Activated T-helper 17 cell treated with anti-CD3 and anti-CD28 coated beads, Interleukin-2, amount 50 U/mL, for 72 hours (primary cell): ENCODE measurements at regions not wholly inside any gene's neighbourhood (a gene's known extent, or its start where the extent isn't known, plus 50 kb on each side); places are given as distances from the start of the nearest gene placed in this dataset.
"Not testable (repeated sequence)": the region's sequence is repeated elsewhere in the genome, so short reads cannot be mapped to it uniquely, and the experiment has no call there.

Experiments
- ATAC-seq: fragments of 150-1000 bp; cut with Tn5 transposase; replicated peaks from 2 replicates; pipeline ENCODE4 v1.10.0; 2021; ENCODE audit warnings: mild to moderate bottlenecking, moderate library complexity
- H3K27ac Mint-ChIP-seq: one replicate; pipeline ENCODE4 v1.8.0; 2022; ENCODE audit warnings: mixed read lengths
- H3K27me3 Mint-ChIP-seq: one replicate; pipeline ENCODE4 v1.8.0; 2022; ENCODE audit warnings: mixed read lengths
- H3K36me3 Mint-ChIP-seq: one replicate; pipeline ENCODE4 v1.8.0; 2022; ENCODE audit warnings: low read depth, mild to moderate bottlenecking, mixed read lengths
- H3K4me1 Mint-ChIP-seq: one replicate; pipeline ENCODE4 v1.8.0; 2022; ENCODE audit warnings: mixed read lengths
- H3K4me3 Mint-ChIP-seq: one replicate; pipeline ENCODE4 v1.8.0; 2022; ENCODE audit warnings: mild to moderate bottlenecking, mixed read lengths
- H3K9me3 Mint-ChIP-seq: one replicate; pipeline ENCODE4 v1.8.0; 2022; ENCODE audit warnings: mixed read lengths

DNA sequence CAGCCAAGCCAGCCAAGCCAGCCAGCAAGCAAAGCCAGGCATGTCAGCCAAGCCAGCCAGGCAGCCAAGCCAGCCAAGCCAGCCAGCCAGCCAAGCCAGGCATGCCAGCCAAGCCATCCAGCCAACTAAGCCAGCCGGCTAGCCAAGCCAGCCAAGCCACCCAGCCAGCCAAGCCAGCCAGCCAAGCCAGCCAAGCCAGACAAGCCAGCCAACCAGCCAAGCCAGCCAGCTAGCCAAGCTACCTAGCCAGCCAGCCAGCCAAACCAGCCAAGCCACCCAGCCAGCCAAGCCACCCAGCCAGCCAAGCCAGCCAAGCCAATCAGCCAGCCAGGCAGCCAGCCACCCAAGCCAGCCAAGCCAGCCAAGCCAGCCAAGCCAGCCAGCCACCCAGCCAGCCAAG lies 1600.5 kb downstream of the RPIA start:
- not testable (repeated sequence) for H3K27me3 Mint-ChIP-seq, ATAC-seq, H3K9me3 Mint-ChIP-seq, H3K36me3 Mint-ChIP-seq, H3K4me1 Mint-ChIP-seq, H3K27ac Mint-ChIP-seq, H3K4me3 Mint-ChIP-seq

DNA sequence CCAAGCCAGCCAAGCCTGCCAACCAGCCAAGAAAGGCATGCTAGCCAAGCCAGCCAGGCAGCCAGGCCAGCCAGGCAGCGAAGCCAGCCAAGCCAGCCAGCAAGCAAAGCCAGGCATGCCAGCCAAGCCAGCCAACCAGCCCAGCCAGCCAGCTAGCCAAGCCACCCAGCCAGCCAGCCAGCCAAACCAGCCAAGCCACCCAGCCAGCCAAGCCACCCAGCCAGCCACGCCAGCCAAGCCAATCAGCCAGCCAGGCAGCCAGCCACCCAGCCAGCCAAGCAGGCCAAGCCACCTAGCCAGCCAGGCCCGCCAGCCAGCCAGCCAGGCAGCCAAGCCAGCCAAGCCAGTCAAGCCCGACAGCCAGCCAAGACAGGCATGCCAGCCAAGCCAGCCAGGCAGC lies 1601.0 kb downstream of the RPIA start:
- H3K9me3 Mint-ChIP-seq, H3K36me3 Mint-ChIP-seq, H3K27ac Mint-ChIP-seq, H3K4me1 Mint-ChIP-seq, H3K27me3 Mint-ChIP-seq, ATAC-seq, H3K4me3 Mint-ChIP-seq: not testable (repeated sequence)

DNA sequence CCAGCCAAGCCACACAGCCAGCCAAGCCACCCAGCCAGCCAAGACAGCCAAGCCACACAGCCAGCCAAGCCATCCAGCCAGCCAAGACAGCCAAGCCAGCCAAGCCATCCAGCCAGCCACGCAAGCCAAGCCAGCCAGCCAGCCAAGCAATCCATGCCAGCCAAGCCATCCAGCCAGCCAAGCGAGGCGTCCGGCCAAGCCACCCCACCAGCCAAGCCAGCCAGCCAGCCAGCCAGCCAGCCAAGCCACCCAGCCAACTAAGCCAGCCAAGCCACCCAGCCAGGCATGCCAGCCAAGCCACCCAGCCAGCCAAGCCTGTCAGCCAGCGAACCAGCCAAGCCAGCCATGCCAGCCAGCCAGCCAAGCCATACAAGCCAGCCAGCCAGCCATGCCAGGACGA lies 1601.8 kb downstream of the RPIA start:
- not testable (repeated sequence) for H3K4me3 Mint-ChIP-seq, H3K27ac Mint-ChIP-seq, H3K27me3 Mint-ChIP-seq, H3K36me3 Mint-ChIP-seq, ATAC-seq, H3K4me1 Mint-ChIP-seq, H3K9me3 Mint-ChIP-seq

DNA sequence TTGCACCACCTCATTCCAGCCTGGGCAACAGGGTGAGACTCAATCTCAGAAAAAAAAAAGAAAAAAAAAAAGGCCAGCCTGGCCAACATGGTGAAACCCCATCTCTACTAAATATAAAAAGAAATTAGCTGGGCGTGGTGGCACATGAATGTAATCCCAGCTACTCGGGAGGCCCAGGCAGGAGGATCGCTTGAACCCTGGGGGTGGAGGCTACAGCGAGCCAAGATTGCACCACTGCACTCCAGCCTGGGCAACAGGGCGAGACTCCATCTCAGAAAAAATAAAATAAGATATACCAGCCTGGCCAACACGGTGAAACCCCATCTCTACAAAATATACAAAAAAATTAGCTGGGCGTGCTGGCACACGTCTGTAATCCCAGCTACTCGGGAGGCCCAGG lies 1602.3 kb downstream of the RPIA start:
- not testable (repeated sequence) for H3K9me3 Mint-ChIP-seq, H3K36me3 Mint-ChIP-seq, H3K27me3 Mint-ChIP-seq, H3K27ac Mint-ChIP-seq, ATAC-seq, H3K4me3 Mint-ChIP-seq, H3K4me1 Mint-ChIP-seq

DNA sequence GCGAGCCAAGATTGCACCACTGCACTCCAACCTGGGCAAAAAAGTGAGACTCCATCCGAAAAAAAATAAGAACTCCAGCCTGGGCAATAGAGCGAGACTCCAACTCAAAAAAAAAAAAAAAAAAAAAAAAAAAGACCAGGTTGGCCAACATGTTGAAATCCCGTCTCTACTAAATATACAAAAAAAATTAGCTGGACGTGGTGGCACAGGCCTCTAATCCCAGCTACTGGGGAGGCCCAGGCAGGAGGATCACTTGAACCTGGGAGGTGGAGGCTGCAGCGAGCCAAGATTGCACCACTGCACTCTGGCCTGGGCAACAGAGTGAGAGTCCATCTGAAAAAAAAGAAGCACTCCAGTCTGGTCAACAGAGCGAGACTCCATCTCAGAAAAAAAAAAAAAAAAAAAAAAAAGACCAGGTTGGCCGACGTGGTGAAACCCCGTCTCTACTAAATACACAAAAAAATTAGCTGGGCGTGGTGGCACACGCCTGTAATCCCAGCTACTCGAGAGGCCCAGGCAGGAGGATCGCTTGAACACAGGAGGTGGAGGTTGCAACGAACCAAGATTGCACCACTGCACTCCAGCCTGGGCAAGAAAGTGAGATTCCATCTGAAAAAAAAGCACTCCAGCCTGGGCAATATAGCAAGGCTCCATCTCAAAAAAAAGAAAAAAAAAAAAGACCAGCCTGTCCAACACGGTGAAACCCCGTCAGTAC lies 1603.7 kb downstream of the RPIA start:
- H3K27ac Mint-ChIP-seq, H3K4me1 Mint-ChIP-seq, H3K27me3 Mint-ChIP-seq, ATAC-seq, H3K36me3 Mint-ChIP-seq, H3K9me3 Mint-ChIP-seq, H3K4me3 Mint-ChIP-seq: not testable (repeated sequence)

DNA sequence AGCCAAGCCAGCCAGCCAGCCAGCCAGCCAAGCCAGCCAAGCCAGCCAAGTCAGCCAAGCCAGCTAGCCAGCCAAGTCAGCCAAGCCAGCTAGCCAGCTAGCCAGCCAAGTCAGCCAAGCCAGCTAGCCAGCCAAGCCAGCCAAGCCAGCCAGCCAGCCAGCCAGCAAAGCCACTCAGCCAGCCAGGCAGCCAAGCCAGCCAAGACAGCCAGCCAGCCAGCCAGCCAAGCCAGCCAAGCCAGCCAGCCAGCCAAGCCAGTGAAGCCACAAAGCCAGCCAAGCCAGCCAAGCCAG lies 1605.0 kb downstream of the RPIA start:
- not testable (repeated sequence) for H3K27ac Mint-ChIP-seq, H3K27me3 Mint-ChIP-seq, H3K36me3 Mint-ChIP-seq, H3K4me1 Mint-ChIP-seq, H3K9me3 Mint-ChIP-seq, ATAC-seq, H3K4me3 Mint-ChIP-seq

DNA sequence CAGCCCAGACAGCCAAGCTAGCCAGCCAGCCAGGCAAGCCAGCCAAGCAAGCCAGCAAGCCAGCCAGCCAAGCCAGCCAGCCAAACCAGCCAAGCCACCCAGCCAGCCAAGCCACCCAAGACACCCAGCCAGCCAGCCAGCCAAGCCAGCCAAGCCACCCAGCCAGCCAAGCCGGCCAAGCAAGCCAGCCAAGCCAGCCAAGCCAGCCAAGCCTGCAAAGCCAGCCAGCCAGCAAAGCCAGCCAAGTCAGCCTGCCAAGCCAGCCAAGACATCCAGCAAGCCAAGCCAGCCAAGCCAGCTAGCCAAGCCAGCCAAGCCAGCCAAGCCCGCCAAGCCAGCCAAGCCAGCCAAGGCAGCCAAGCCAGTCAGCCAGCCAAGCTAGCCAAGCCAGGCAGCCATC lies 1606.2 kb downstream of the RPIA start:
- H3K9me3 Mint-ChIP-seq, H3K27me3 Mint-ChIP-seq, H3K4me3 Mint-ChIP-seq, H3K36me3 Mint-ChIP-seq, ATAC-seq, H3K4me1 Mint-ChIP-seq, H3K27ac Mint-ChIP-seq: not testable (repeated sequence)

DNA sequence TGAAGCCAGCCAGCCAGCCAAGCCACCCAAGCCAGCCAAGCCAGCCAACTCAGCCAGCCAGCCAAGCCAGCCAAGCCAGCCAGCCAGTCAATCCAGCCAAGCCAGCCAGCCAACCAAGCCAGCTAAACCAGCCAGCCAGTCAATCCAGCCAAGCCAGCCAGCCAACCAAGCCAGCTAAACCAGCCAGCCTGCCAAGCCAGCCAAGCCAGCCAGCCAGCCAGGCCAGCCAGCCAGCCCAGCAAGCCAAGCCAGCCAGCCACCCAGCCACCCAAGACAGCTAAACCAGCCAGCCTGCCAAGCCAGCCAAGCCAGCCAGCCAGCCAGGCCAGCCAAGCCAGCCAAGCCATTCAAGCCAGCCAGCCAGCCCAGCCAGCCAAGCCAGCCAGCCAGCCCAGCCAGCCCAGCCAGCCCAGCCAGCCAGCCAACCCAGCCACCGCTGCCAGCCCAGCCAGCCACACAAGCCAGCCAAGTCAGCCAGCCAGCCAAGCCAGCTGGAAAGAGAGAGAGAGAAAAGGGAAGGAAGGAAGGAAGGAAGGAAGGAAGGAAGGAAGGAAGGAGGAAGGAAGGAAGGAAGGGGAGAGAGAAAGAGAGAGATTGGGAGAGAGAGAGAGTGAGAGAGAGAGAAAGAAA lies 1606.8 kb downstream of the RPIA start:
- not testable (repeated sequence) for H3K36me3 Mint-ChIP-seq, H3K27me3 Mint-ChIP-seq, H3K27ac Mint-ChIP-seq, H3K4me3 Mint-ChIP-seq, H3K4me1 Mint-ChIP-seq, H3K9me3 Mint-ChIP-seq, ATAC-seq

DNA sequence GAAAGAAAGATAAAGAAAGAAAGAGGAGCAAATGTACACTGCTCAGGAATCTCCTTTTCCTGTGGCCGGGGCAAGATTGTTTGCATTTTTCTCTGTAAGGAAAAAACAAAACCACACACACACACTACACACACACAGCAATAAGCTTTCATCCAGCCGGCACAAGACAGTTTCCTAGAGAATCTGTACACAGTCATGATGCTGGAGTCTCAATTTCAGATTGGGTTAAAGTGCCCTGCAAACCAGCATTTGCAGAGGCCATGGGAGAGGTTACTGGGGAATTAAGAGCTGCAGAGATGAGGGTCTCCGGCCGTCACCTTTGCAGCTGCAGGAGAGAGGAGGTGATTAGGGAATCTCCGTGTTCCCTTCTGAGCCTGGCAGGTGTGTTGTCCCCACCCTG lies 1607.5 kb downstream of the RPIA start:
- not testable (repeated sequence) for H3K4me3 Mint-ChIP-seq

DNA sequence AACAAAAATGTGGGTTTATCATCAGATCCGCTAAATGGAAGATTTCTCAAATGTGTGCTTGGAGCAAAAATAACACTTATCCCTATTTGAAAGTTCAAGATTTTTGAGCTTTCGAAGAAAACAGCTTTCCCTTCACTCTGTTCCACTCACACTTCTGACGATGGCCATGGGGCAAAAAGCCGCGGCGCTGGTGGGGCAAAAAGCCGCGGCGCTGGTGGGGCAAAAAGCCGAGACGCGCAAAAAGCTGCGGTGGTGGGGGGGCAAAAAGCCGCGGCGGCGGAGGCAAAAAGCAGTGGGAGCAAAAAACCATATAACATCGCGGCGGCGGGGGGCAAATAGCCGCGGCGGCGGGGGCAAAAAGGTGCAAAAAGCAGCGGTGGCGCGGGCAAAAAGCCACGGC lies 1631.5 kb downstream of the RPIA start:
- ATAC-seq, H3K27ac Mint-ChIP-seq, H3K9me3 Mint-ChIP-seq, H3K27me3 Mint-ChIP-seq, H3K4me1 Mint-ChIP-seq: not testable (repeated sequence)
- peaks cover 11% of the 10 kb centered on the region for H3K36me3 Mint-ChIP-seq
- peak overlapping the region; percentile 60 for H3K4me3 Mint-ChIP-seq

More for the DNA sequence above, 1607.5 kb downstream of the RPIA start:
- not testable (repeated sequence) for H3K27me3 Mint-ChIP-seq, H3K4me1 Mint-ChIP-seq, H3K9me3 Mint-ChIP-seq, H3K36me3 Mint-ChIP-seq, ATAC-seq, H3K27ac Mint-ChIP-seq

DNA sequence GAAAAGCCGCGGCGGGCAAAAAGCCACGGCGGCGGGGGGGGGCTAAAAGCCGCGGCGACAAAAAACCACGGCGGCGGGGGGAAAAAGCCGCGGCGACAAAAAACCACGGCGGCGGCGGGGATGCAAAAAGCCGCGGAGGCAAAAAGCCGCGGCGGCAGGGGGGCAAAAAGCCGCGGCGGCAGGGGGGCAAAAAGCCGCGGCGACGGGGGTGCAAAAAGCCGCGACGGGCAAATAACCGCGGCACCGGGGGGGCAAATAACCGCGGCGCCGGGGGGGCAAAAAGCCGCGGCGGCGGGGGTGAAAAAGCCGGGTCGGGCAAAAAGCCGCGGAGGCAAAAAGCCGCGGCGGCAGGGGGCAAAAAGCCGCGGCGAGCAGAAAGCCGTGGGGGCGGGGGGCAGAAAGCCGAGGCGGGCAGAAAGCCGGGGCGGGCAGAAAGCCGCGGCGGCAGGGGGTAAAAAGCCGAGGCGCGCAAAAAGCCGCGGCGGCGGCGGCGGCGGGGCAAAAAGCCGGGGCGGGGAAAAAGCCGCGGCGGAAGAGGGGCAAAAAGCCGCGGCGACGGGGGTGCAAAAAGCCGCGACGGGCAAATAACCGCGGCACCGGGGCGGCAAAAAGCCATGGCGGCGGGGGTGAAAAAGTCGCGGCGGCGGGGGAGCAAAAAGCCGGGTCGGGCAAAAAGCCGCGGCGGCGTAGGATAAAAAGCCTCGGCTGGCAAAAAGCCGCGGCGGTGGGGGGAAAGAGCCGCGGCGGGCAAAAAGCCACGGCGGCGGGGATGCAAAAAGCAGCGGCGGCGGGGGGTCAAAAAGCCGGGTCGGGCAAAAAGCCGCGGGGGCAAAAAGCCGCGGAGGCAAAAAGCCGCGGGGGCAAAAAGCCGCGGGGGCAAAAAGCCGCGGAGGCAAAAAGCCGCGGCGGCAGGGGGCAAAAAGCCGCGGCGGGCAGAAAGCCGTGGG lies 1632.4 kb downstream of the RPIA start:
- not testable (repeated sequence) for H3K4me3 Mint-ChIP-seq, H3K9me3 Mint-ChIP-seq, H3K27ac Mint-ChIP-seq, H3K27me3 Mint-ChIP-seq, ATAC-seq, H3K4me1 Mint-ChIP-seq
- H3K36me3 Mint-ChIP-seq = peaks cover 11% of the 10 kb centered on the region

DNA sequence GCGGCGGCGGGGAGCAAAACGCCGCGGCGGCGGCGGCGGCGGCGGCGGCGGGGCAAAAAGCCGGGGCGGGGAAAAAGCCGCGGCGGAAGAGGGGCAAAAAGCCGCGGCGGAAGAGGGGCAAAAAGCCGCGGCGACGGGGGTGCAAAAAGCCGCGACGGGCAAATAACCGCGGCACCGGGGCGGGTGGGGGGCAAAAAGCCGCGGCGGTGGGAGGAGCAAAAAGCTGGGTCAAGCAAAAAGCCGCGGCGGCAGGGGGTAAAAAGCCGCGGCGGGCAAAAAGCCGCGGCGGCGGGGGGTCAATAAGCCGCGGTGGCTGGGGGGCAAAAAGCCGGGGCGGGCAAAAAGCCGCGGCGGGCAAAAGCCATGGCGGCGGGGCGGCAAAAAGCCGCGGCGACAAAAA lies 1633.2 kb downstream of the RPIA start:
- not testable (repeated sequence) for H3K27ac Mint-ChIP-seq, H3K9me3 Mint-ChIP-seq, H3K27me3 Mint-ChIP-seq, ATAC-seq, H3K4me3 Mint-ChIP-seq, H3K4me1 Mint-ChIP-seq
- H3K36me3 Mint-ChIP-seq = peaks cover 11% of the 10 kb centered on the region

DNA sequence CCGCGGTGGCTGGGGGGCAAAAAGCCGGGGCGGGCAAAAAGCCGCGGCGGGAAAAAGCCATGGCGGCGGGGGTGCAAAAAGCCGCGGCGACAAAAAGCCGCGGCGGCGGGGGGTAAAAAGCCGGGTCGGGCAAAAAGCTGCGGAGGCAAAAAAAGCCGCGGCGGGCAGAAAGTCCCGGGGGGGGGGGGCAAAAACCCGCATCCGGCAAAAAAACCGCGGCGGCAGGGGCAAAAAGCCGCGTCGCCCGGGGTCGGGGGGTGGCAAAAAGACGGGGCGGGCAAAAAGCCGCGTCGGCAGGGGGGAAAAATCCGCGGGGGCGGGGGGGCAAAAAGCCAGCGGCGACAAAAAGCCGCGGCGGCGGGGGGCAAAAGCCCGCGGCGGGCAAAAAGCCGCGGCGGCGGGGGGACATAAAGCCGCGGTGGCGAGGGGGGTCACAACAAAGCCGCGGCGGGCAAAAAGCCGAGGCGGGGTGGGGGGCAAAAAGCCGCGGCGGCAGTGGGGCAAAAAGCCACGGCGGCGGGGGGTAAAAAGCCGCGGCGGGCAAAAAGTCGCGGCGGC lies 1634.4 kb downstream of the RPIA start:
- H3K27ac Mint-ChIP-seq, ATAC-seq, H3K4me3 Mint-ChIP-seq, H3K27me3 Mint-ChIP-seq, H3K4me1 Mint-ChIP-seq, H3K9me3 Mint-ChIP-seq: not testable (repeated sequence)
- peaks cover 11% of the 10 kb centered on the region for H3K36me3 Mint-ChIP-seq

DNA sequence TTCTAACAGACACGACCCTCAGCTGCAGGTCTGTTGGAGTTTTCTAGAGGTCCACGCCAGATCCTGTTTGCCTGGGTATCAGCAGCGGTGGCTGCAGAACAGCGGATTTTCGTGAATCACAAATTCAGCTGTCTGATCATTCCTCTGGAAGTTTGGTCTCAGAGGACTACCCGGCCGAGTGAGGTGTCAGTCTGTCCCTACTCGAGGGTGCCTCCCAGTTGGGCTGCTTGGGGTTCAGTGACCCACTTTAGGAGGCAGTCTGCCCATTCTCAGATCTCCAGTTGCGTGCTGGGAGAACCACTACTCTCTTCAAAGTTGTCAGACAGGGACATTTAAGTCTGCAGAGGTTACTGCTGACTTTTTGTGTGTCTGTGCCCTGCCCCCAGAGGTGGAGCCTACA lies 1664.1 kb downstream of the RPIA start:
- not testable (repeated sequence) for H3K36me3 Mint-ChIP-seq, H3K9me3 Mint-ChIP-seq, H3K4me1 Mint-ChIP-seq, H3K4me3 Mint-ChIP-seq, H3K27ac Mint-ChIP-seq, H3K27me3 Mint-ChIP-seq, ATAC-seq

DNA sequence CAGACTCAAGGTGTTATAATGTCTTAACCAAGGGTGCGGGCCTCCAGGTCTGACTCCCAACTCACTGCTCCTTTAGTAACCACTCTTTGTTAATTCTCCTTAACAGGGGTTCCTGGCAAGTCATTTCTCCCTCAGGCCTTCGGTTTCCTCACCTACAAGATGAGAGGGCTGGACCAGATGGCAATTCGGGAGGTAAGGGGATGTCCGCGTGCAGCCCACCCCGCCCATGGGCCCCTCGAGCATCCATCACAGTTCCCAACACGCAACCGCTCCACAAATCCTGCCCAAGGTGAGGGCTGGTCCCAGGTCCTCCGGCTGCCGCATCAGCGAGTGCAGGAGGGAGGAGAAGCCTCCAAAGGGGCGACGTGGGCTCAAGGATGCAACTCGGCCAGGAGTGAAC lies 1667.9 kb downstream of the RPIA start:
- H3K9me3 Mint-ChIP-seq, ATAC-seq: not testable (repeated sequence)

More for the DNA sequence above, 1667.9 kb downstream of the RPIA start:
- not testable (repeated sequence) for H3K36me3 Mint-ChIP-seq, H3K27ac Mint-ChIP-seq, H3K4me1 Mint-ChIP-seq, H3K27me3 Mint-ChIP-seq, H3K4me3 Mint-ChIP-seq
